ENCODE measurements at regions not wholly inside any gene's neighbourhood (a gene's known extent, or its start where the extent isn't known, plus 50 kb on each side); places are given as distances from the start of the nearest gene placed in this dataset.
"Not testable (repeated sequence)": the region's sequence is repeated elsewhere in the genome, so short reads cannot be mapped to it uniquely, and the experiment has no call there.

- not testable (repeated sequence) for DNase-seq
These were observed 150.9 kb upstream of the TEX13D start for GRCh38 chrX:124181515-124181914.

- DNase-seq = no peak
These were observed 142.0 kb upstream of the TEX13D start for GRCh38 chrX:124190440-124190839.

GRCh38 chrX:124194199-124194598 lies 138.3 kb upstream of the TEX13D start:
- no peak for DNase-seq

GRCh38 chrX:124194901-124195300 lies 137.6 kb upstream of the TEX13D start:
- no peak for DNase-seq

GRCh38 chrX:124203311-124203710 lies 129.1 kb upstream of the TEX13D start:
- no peak for DNase-seq

- peak; percentile 83 for DNase-seq
These were observed 123.8 kb upstream of the TEX13D start for GRCh38 chrX:124208660-124209059.

GRCh38 chrX:124209792-124210576 lies 122.5 kb upstream of the TEX13D start:
- no peak for DNase-seq

GRCh38 chrX:124211312-124211942 lies 121.0 kb upstream of the TEX13D start:
- DNase-seq = peak; percentile 17

- peak; percentile 79 for DNase-seq
These were observed 119.8 kb upstream of the TEX13D start for GRCh38 chrX:124212622-124213021.

- DNase-seq = no peak
These were observed 116.7 kb upstream of the TEX13D start for GRCh38 chrX:124215786-124216185.

GRCh38 chrX:124216396-124217115 lies 115.9 kb upstream of the TEX13D start:
- peak; percentile 56 for DNase-seq

GRCh38 chrX:124217304-124218251 lies 114.9 kb upstream of the TEX13D start:
- DNase-seq = peak; percentile 75

GRCh38 chrX:124223524-124223923 lies 108.9 kb upstream of the TEX13D start:
- DNase-seq = no peak

- DNase-seq = no peak
These were observed 107.9 kb upstream of the TEX13D start for GRCh38 chrX:124224528-124224927.

- DNase-seq = no peak
These were observed 106.3 kb upstream of the TEX13D start for GRCh38 chrX:124226129-124226528.

- no peak for DNase-seq
These were observed 103.6 kb upstream of the TEX13D start for GRCh38 chrX:124228849-124229248.

GRCh38 chrX:124229374-124229773 lies 103.1 kb upstream of the TEX13D start:
- no peak for DNase-seq

- DNase-seq = no peak
These were observed 101.6 kb upstream of the TEX13D start for GRCh38 chrX:124230655-124231450.

GRCh38 chrX:124231451-124231759 lies 101.1 kb upstream of the TEX13D start:
- no peak for DNase-seq

- DNase-seq = no peak
These were observed 99.8 kb upstream of the TEX13D start for GRCh38 chrX:124232523-124233201.

GRCh38 chrX:124234348-124234747 lies 98.1 kb upstream of the TEX13D start:
- DNase-seq = no peak

All from MV-4-11 (cell line).